OCI-LY1 (cell line): ENCODE measurements at regions not wholly inside any gene's neighbourhood (a gene's known extent, or its start where the extent isn't known, plus 50 kb on each side); places are given as distances from the start of the nearest gene placed in this dataset.

Experiments used
- H2AFZ ChIP-seq: fragments of 200-600 bp; sonication (generic), shearing (Covaris generic); 2 replicates; pipeline ENCODE4 v1.6.0; 2014; ENCODE audit warnings: antibody characterized with exemption, mild to moderate bottlenecking, low read length
- H3F3A ChIP-seq: fragments of 200-600 bp; sonication (generic), shearing (Covaris generic); 2 replicates; pipeline ENCODE4 v1.6.0; 2014; ENCODE audit warnings: mild to moderate bottlenecking, antibody characterized with exemption, low read length, moderate library complexity; ENCODE audit not compliant: insufficient read depth
- H3K27ac ChIP-seq: fragments of 200-600 bp; sonication (generic); 2 replicates; pipeline ENCODE4 v1.5.1; 2014; ENCODE audit warnings: low read length, mixed run types, mild to moderate bottlenecking, low read depth; ENCODE audit not compliant: poor library complexity, severe bottlenecking
- H3K27me3 ChIP-seq: fragments of 200-600 bp; sonication (generic); 2 replicates; pipeline ENCODE4 v1.6.0; 2014; ENCODE audit warnings: antibody characterized with exemption, mild to moderate bottlenecking, low read length, moderate library complexity; ENCODE audit not compliant: insufficient read depth
- H3K36me3 ChIP-seq: fragments of 200-600 bp; sonication (generic); 2 replicates; pipeline ENCODE4 v1.6.1; 2014; ENCODE audit warnings: mild to moderate bottlenecking, antibody characterized with exemption, low read length, moderate library complexity, mixed read lengths; ENCODE audit not compliant: insufficient read depth
- H3K4me1 ChIP-seq: fragments of 200-600 bp; sonication (generic); 2 replicates; pipeline ENCODE4 v1.5.1; 2014; ENCODE audit warnings: mild to moderate bottlenecking, low read length, moderate library complexity; ENCODE audit not compliant: insufficient read depth, severe bottlenecking
- H3K4me2 ChIP-seq: fragments of 200-600 bp; sonication (generic), shearing (Covaris generic); 2 replicates; pipeline ENCODE4 v1.6.1; 2014; ENCODE audit warnings: low read length
- H3K4me3 ChIP-seq: fragments of 200-600 bp; sonication (generic); 2 replicates; pipeline ENCODE4 v1.5.1; 2014; ENCODE audit warnings: low read length, low read depth, mild to moderate bottlenecking, mixed read lengths; ENCODE audit not compliant: poor library complexity, severe bottlenecking
- H3K79me2 ChIP-seq: fragments of 200-600 bp; shearing (Covaris generic); 2 replicates; pipeline ENCODE4 v1.6.1; 2016; ENCODE audit warnings: mixed run types, low read length, mixed read lengths; ENCODE audit not compliant: insufficient read depth
- H3K9ac ChIP-seq: fragments of 200-600 bp; sonication (generic), shearing (Covaris generic); 2 replicates; pipeline ENCODE4 v1.6.1; 2014; ENCODE audit warnings: mild to moderate bottlenecking, low read length, mixed read lengths
- H3K9me2 ChIP-seq: fragments of 200-600 bp; sonication (generic), shearing (Covaris generic); 2 replicates; pipeline ENCODE4 v1.6.1; 2014; ENCODE audit warnings: low read depth, mild to moderate bottlenecking, low read length, mixed read lengths
- H3K9me3 ChIP-seq: fragments of 200-600 bp; shearing (Covaris generic); 2 replicates; pipeline ENCODE4 v1.6.1; 2014; ENCODE audit warnings: low read length, mixed read lengths
- H4K20me1 ChIP-seq: fragments of 200-600 bp; sonication (generic), shearing (Covaris generic); 2 replicates; pipeline ENCODE4 v1.6.0; 2016; ENCODE audit warnings: mild to moderate bottlenecking, low read length; ENCODE audit not compliant: insufficient read depth
- EZH2 ChIP-seq: fragments of 200-600 bp; sonication (generic), shearing (Covaris generic); IDR thresholded peaks from 2 replicates; pipeline ENCODE4 v1.8.0; 2017; ENCODE audit warnings: borderline replicate concordance, mixed run types, mild to moderate bottlenecking, antibody characterized with exemption, low read length, moderate library complexity, mixed read lengths
- TF ChIP-seq, protein P1 (sequence below): fragments of 200-600 bp; sonication (generic), shearing (Covaris generic); IDR thresholded peaks from 2 replicates; pipeline ENCODE4 v1.5.1; 2017; ENCODE audit warnings: mild to moderate bottlenecking, antibody characterized with exemption, low read length, moderate library complexity, mixed read lengths

DNA sequence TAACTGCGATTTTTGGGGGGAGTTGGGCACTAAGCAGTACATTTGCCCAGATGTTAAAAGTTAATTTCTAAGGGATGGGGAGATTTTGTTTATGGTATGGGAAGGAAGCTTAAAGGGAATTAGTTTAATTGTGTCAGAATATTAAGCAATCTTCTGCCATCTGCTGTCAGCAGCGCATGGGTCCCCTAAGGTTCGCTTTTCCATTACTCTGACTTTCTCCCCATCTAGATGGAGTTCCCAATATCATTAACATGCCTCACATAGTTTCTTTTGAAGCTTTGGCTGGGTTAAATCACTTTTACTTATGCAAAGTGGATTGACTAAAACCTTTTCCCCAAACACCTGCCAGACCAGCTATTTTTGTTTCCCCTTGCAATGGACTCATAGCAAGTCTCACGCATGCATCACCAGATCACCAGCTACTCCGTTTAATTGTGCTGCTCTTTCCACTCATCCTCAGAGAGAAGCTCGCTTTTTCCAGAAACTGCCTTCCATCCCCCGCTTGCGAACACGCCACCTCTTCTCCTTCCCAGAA lies 172.7 kb downstream of the FAT3 start:
- H4K20me1 ChIP-seq: no peaks in the 10 kb centered on the region
- no peak overlapping the region for H3K9ac ChIP-seq
- no peaks in the 10 kb centered on the region for H3K9me2 ChIP-seq
- H3F3A ChIP-seq: no peaks in the 10 kb centered on the region
- H3K4me2 ChIP-seq: no peak overlapping the region
- no peak for TF ChIP-seq EZH2
- TF ChIP-seq, protein P1, sequence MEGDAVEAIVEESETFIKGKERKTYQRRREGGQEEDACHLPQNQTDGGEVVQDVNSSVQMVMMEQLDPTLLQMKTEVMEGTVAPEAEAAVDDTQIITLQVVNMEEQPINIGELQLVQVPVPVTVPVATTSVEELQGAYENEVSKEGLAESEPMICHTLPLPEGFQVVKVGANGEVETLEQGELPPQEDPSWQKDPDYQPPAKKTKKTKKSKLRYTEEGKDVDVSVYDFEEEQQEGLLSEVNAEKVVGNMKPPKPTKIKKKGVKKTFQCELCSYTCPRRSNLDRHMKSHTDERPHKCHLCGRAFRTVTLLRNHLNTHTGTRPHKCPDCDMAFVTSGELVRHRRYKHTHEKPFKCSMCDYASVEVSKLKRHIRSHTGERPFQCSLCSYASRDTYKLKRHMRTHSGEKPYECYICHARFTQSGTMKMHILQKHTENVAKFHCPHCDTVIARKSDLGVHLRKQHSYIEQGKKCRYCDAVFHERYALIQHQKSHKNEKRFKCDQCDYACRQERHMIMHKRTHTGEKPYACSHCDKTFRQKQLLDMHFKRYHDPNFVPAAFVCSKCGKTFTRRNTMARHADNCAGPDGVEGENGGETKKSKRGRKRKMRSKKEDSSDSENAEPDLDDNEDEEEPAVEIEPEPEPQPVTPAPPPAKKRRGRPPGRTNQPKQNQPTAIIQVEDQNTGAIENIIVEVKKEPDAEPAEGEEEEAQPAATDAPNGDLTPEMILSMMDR: no peak
- no peaks in the 10 kb centered on the region for H3K9me3 ChIP-seq
- H3K27me3 ChIP-seq: no peaks in the 10 kb centered on the region
- H2AFZ ChIP-seq: no peak overlapping the region
- no peak overlapping the region for H3K4me3 ChIP-seq
- H3K36me3 ChIP-seq: no peaks in the 10 kb centered on the region
- H3K4me1 ChIP-seq: no peaks in the 10 kb centered on the region
- no peak overlapping the region for H3K27ac ChIP-seq
- no peaks in the 10 kb centered on the region for H3K79me2 ChIP-seq

DNA sequence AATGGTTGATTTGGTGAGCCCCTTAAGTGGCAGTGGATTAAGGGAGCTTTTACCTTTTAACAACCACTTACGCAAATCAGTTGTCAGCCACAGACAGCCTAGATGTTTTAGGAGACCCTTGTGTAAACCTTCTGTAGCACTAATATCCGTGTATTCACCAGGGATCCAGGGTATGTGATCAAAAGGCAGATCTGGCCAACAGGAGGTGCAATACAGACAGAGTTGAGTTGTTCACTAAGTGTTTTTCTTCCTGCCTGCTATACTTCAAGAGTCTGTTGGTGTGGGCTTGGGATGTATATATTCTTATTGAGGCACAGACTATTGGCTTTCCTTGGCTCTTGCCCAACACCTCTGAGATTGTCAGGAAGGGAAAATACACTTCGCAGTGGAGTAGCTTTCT lies 175.1 kb downstream of the FAT3 start:
- no peaks in the 10 kb centered on the region for H3K27me3 ChIP-seq
- H3K4me3 ChIP-seq: no peak overlapping the region
- H3K79me2 ChIP-seq: no peaks in the 10 kb centered on the region
- H3K36me3 ChIP-seq: no peaks in the 10 kb centered on the region
- no peak overlapping the region for H2AFZ ChIP-seq
- no peaks in the 10 kb centered on the region for H3F3A ChIP-seq
- H4K20me1 ChIP-seq: no peaks in the 10 kb centered on the region
- no peaks in the 10 kb centered on the region for H3K4me1 ChIP-seq
- no peak for TF ChIP-seq EZH2
- TF ChIP-seq, protein P1: peak; percentile 5; the same call in 1 of the 2 replicates
- H3K4me2 ChIP-seq: no peak overlapping the region
- H3K9me3 ChIP-seq: no peaks in the 10 kb centered on the region
- no peaks in the 10 kb centered on the region for H3K9me2 ChIP-seq
- no peak overlapping the region for H3K27ac ChIP-seq
- H3K9ac ChIP-seq: no peak overlapping the region

DNA sequence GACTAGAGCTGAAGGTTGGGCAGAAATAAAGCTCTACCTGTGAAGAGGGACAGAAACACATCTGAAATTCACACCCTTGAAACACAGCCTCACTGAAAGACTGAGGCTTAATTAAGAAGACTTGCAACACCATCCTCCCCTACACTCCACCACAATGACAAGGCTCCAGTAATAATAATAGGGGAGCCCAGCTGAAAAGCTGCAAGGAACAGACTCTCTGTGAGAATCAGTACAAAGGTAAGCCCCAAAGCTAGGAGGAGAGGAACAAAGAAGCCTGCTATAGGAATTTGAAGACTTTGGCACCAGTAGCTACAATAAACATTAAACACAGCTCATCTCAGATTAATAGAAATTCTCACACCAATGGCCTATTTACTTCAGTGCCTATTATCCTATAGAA lies 176.9 kb downstream of the FAT3 start:
- Histone ChIP-seq H3K27me3 (no peaks in the 10 kb centered on the region), H3K4me1 (no peaks in the 10 kb centered on the region), H3F3A (no peaks in the 10 kb centered on the region), H3K4me2 (no peak overlapping the region), H3K9me3 (no peaks in the 10 kb centered on the region), H3K27ac (no peak overlapping the region), H3K79me2 (no peaks in the 10 kb centered on the region), H3K9me2 (no peaks in the 10 kb centered on the region), H3K9ac (no peak overlapping the region), H2AFZ (no peak overlapping the region), H3K4me3 (no peak overlapping the region), H4K20me1 (no peaks in the 10 kb centered on the region), H3K36me3 (no peaks in the 10 kb centered on the region)
- TF ChIP-seq, protein P1: no peak
- TF ChIP-seq EZH2: no peak
